ENCODE measurements at regions not wholly inside any gene's neighbourhood (a gene's known extent, or its start where the extent isn't known, plus 50 kb on each side); places are given as distances from the start of the nearest gene placed in this dataset.

- no peaks in the 10 kb centered on the region for H3K4me1 ChIP-seq
- intact Hi-C loops (cut with DNase I), result no loop called here
- 67% methylated on average over 1 of the region's 1 CpG for WGBS, 2 donors
- peaks cover 0 to 26% (median 17%) of the 10 kb centered on the region in 7 donors for H3K27me3 ChIP-seq
- no peak for TF ChIP-seq CTCF (IDR thresholded peaks at IDR 0.05)
- H3K36me3 ChIP-seq, result no peaks in the 10 kb centered on the region
- DNase-seq (no peak), ATAC-seq (no peak)
- no peak overlapping the region for H3K4me3 ChIP-seq
- no peaks in the 10 kb centered on the region for H3K9me3 ChIP-seq
- H3K27ac ChIP-seq, result no peak overlapping the region
Measured at GRCh38 chr1:34371829-34372532, 195.3 kb downstream of the C1orf94 start.

- no peak overlapping the region for H3K4me3 ChIP-seq
- 58 to 64% methylated on average over 1 of the region's 1 CpG for WGBS, 2 donors
- H3K27ac ChIP-seq, result no peak overlapping the region
- no peaks in the 10 kb centered on the region for H3K9me3 ChIP-seq
- H3K4me1 ChIP-seq, result no peaks in the 10 kb centered on the region
- DNase-seq, result no peak
- peaks cover 0 to 33% (median 25%) of the 10 kb centered on the region in 7 donors for H3K27me3 ChIP-seq
- intact Hi-C loops (cut with DNase I), result no loop called here
- no peaks in the 10 kb centered on the region for H3K36me3 ChIP-seq
- TF ChIP-seq CTCF (IDR thresholded peaks at IDR 0.05), result no peak
- no peak for ATAC-seq
Measured at GRCh38 chr1:34372891-34373290, 196.2 kb downstream of the C1orf94 start.

- TF ChIP-seq CTCF (IDR thresholded peaks at IDR 0.05), result no peak
- peaks cover 0 to 39% (median 35%) of the 10 kb centered on the region in 7 donors for H3K27me3 ChIP-seq
- intact Hi-C loops (cut with DNase I), result no loop called here
Measured at GRCh38 chr1:34373912-34374311, 197.2 kb downstream of the C1orf94 start.

GRCh38 chr1:34376531-34376930, 199.8 kb downstream of the C1orf94 start:
- no peak for DNase-seq
- 12 to 14% methylated on average over 2 of the region's 2 CpGs for WGBS, 2 donors
- Histone ChIP-seq H3K9me3 (no peaks in the 10 kb centered on the region), H3K27ac (no peak overlapping the region), H3K4me1 (no peaks in the 10 kb centered on the region), H3K27me3 (peaks cover 0 to 64% (median 54%) of the 10 kb centered on the region in 7 donors), H3K4me3 (no peak overlapping the region), H3K36me3 (no peaks in the 10 kb centered on the region)
- no peak for TF ChIP-seq CTCF (IDR thresholded peaks at IDR 0.05)
- ATAC-seq, result no peak
- intact Hi-C loops (cut with DNase I), result no loop called here

More at GRCh38 chr1:34373912-34374311, 197.2 kb downstream of the C1orf94 start:
- no peak for DNase-seq
- Histone ChIP-seq H3K36me3 (no peaks in the 10 kb centered on the region), H3K27ac (no peak overlapping the region), H3K9me3 (no peaks in the 10 kb centered on the region), H3K4me3 (no peak overlapping the region), H3K4me1 (no peaks in the 10 kb centered on the region)
- no peak for ATAC-seq
